ENCODE measurements at regions not wholly inside any gene's neighbourhood (a gene's known extent, or its start where the extent isn't known, plus 50 kb on each side); places are given as distances from the start of the nearest gene placed in this dataset.
A peak's percentile ranks its signal among the peaks of the same experiment; 100 is the strongest.

- H3K9me3 ChIP-seq (ENCODE audit: low read depth) = no peaks in the 10 kb centered on the region
- no peaks in the 10 kb centered on the region for H3K4me1 ChIP-seq (ENCODE audit: low read depth)
- H3K4me3 ChIP-seq = no peak overlapping the region
- no peaks in the 10 kb centered on the region for H3K36me3 ChIP-seq
- no peaks in the 10 kb centered on the region for H3K27me3 ChIP-seq
- no peak for TF ChIP-seq CTCF (IDR thresholded peaks at IDR 0.05; ENCODE audit: low read depth, low read length)
- DNase-seq (ENCODE audit: low read depth in 1 of 2, low spot score in 1 of 2) = peak; percentile 32 to 48
- no peak overlapping the region for H3K27ac ChIP-seq
These were observed 1112.5 kb downstream of the TSN start for GRCh38 chr2:122867941-122868340.

GRCh38 chr2:122868646-122869275, 1113.3 kb downstream of the TSN start:
- H3K9me3 ChIP-seq (ENCODE audit: low read depth) = no peaks in the 10 kb centered on the region
- DNase-seq (ENCODE audit: low read depth in 1 of 2, low spot score in 1 of 2) = peak in 1 of 2 donors; percentile 66
- no peak overlapping the region for H3K27ac ChIP-seq
- H3K36me3 ChIP-seq = no peaks in the 10 kb centered on the region
- H3K4me3 ChIP-seq = no peak overlapping the region
- TF ChIP-seq CTCF (IDR thresholded peaks at IDR 0.05; ENCODE audit: low read depth, low read length) = no peak
- no peaks in the 10 kb centered on the region for H3K27me3 ChIP-seq
- H3K4me1 ChIP-seq (ENCODE audit: low read depth) = no peaks in the 10 kb centered on the region

GRCh38 chr2:122873951-122874350, 1118.5 kb downstream of the TSN start:
- Histone ChIP-seq H3K27ac (no peak overlapping the region), H3K9me3 (ENCODE audit: low read depth) (no peaks in the 10 kb centered on the region), H3K4me3 (no peak overlapping the region), H3K4me1 (ENCODE audit: low read depth) (no peaks in the 10 kb centered on the region), H3K36me3 (no peaks in the 10 kb centered on the region), H3K27me3 (no peaks in the 10 kb centered on the region)
- no peak for TF ChIP-seq CTCF (IDR thresholded peaks at IDR 0.05; ENCODE audit: low read depth, low read length)
- DNase-seq (ENCODE audit: low read depth in 1 of 2, low spot score in 1 of 2) = no peak

GRCh38 chr2:122875091-122875865, 1119.8 kb downstream of the TSN start:
- no peaks in the 10 kb centered on the region for H3K9me3 ChIP-seq (ENCODE audit: low read depth)
- H3K27me3 ChIP-seq = no peaks in the 10 kb centered on the region
- TF ChIP-seq CTCF (IDR thresholded peaks at IDR 0.05; ENCODE audit: low read depth, low read length) = no peak
- H3K36me3 ChIP-seq = no peaks in the 10 kb centered on the region
- H3K4me1 ChIP-seq (ENCODE audit: low read depth) = no peaks in the 10 kb centered on the region
- no peak overlapping the region for H3K27ac ChIP-seq
- DNase-seq (ENCODE audit: low read depth in 1 of 2, low spot score in 1 of 2) = no peak
- no peak overlapping the region for H3K4me3 ChIP-seq

- no peak overlapping the region for H3K27ac ChIP-seq
- H3K4me1 ChIP-seq (ENCODE audit: low read depth) = no peaks in the 10 kb centered on the region
- H3K27me3 ChIP-seq = no peaks in the 10 kb centered on the region
- H3K4me3 ChIP-seq = no peak overlapping the region
- H3K9me3 ChIP-seq (ENCODE audit: low read depth) = no peaks in the 10 kb centered on the region
- no peaks in the 10 kb centered on the region for H3K36me3 ChIP-seq
- TF ChIP-seq CTCF (IDR thresholded peaks at IDR 0.05; ENCODE audit: low read depth, low read length) = no peak
- DNase-seq (ENCODE audit: low read depth in 1 of 2, low spot score in 1 of 2) = no peak
These were observed 1128.4 kb downstream of the TSN start for GRCh38 chr2:122883849-122884248.
